ENCODE measurements at regions not wholly inside any gene's neighbourhood (a gene's known extent, or its start where the extent isn't known, plus 50 kb on each side); places are given as distances from the start of the nearest gene placed in this dataset.
"Not testable (repeated sequence)": the region's sequence is repeated elsewhere in the genome, so short reads cannot be mapped to it uniquely, and the experiment has no call there.

GRCh38 chr7:13728430-13728829 is 261.0 kb downstream of the ETV1 start:
- TF ChIP-seq EZH2 (IDR thresholded peaks at IDR 0.05; ENCODE audit: insufficient read depth, poor library complexity, severe bottlenecking); EZH2phosphoT487 (IDR thresholded peaks at IDR 0.05; ENCODE audit: insufficient read depth, low read depth): not testable (repeated sequence)

Measured in GM23248 (cell line).